Neutrophil (primary cell): ENCODE measurements at regions not wholly inside any gene's neighbourhood (a gene's known extent, or its start where the extent isn't known, plus 50 kb on each side); places are given as distances from the start of the nearest gene placed in this dataset.
"Not testable (repeated sequence)": the region's sequence is repeated elsewhere in the genome, so short reads cannot be mapped to it uniquely, and the experiment has no call there.

Source experiments
- H3K27ac ChIP-seq: fragments of 200-600 bp; sonication (generic); 2 replicates; pipeline ENCODE4 v1.5.1; 2016; ENCODE audit warnings: mild to moderate bottlenecking, moderate library complexity
- H3K27me3 ChIP-seq: fragments of 200-600 bp; sonication (generic); 2 replicates; pipeline ENCODE4 v1.6.0; 2016; ENCODE audit warnings: mild to moderate bottlenecking
- H3K36me3 ChIP-seq: fragments of 200-600 bp; sonication (generic); 2 replicates; pipeline ENCODE4 v1.5.1; 2017
- H3K4me1 ChIP-seq, 2 experiments: fragments of 200-600 bp in 1 of 2; sonication (generic) in 1 of 2; 1 replicate in 1 of 2; 2 replicates in 1 of 2; pipeline versions ENCODE4 v1.5.1 to v1.6.1; 2013 to 2016; ENCODE audit warnings: low read depth in 1 of 2, low read length in 1 of 2, mild to moderate bottlenecking in 1 of 2, moderate library complexity in 1 of 2; ENCODE audit not compliant: control insufficient read depth in 1 of 2, insufficient read depth in 1 of 2
- H3K4me3 ChIP-seq, 2 experiments: fragments of 200-600 bp in 1 of 2; sonication (generic) in 1 of 2; 1 replicate in 1 of 2; 2 replicates in 1 of 2; pipeline ENCODE4 v1.5.1; 2013 to 2016; ENCODE audit warnings: low read depth in 1 of 2, low read length in 1 of 2, mild to moderate bottlenecking in 1 of 2, moderate library complexity in 1 of 2
- H3K9me3 ChIP-seq: fragments of 200-600 bp; sonication (generic); 2 replicates; pipeline ENCODE4 v1.5.1; 2016
- TF ChIP-seq, protein P1 (sequence below): fragments of 200-600 bp; sonication (generic); IDR thresholded peaks from 2 replicates; pipeline ENCODE4 v1.5.1; 2016; ENCODE audit warnings: antibody characterized with exemption

DNA sequence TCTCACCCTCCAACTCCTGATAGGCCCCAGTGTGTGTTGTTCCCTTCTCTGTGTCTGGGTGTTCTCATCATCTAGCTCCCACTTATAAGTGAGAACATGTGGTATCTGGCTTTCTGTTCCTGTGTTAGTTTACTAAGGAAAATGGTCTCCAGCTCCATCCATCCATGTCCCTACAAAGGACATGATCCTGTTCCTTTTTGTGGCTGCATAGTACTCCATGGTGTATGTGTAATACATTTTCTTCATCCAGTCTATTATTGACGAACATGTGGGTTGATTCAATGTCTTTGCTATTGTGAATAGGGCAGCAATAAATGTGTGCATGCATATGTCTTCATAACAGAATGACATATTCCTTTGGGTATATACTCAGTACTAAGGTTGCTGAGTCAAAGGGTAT lies 1397.0 kb downstream of the UQCRFS1 start:
- H3K4me1 ChIP-seq, result no peaks in the 10 kb centered on the region
- H3K4me3 ChIP-seq, result no peak overlapping the region
- TF ChIP-seq, protein P1, sequence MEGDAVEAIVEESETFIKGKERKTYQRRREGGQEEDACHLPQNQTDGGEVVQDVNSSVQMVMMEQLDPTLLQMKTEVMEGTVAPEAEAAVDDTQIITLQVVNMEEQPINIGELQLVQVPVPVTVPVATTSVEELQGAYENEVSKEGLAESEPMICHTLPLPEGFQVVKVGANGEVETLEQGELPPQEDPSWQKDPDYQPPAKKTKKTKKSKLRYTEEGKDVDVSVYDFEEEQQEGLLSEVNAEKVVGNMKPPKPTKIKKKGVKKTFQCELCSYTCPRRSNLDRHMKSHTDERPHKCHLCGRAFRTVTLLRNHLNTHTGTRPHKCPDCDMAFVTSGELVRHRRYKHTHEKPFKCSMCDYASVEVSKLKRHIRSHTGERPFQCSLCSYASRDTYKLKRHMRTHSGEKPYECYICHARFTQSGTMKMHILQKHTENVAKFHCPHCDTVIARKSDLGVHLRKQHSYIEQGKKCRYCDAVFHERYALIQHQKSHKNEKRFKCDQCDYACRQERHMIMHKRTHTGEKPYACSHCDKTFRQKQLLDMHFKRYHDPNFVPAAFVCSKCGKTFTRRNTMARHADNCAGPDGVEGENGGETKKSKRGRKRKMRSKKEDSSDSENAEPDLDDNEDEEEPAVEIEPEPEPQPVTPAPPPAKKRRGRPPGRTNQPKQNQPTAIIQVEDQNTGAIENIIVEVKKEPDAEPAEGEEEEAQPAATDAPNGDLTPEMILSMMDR, result no peak
- no peaks in the 10 kb centered on the region for H3K27me3 ChIP-seq
- no peaks in the 10 kb centered on the region for H3K36me3 ChIP-seq
- no peak overlapping the region for H3K27ac ChIP-seq
- no peaks in the 10 kb centered on the region for H3K9me3 ChIP-seq

DNA sequence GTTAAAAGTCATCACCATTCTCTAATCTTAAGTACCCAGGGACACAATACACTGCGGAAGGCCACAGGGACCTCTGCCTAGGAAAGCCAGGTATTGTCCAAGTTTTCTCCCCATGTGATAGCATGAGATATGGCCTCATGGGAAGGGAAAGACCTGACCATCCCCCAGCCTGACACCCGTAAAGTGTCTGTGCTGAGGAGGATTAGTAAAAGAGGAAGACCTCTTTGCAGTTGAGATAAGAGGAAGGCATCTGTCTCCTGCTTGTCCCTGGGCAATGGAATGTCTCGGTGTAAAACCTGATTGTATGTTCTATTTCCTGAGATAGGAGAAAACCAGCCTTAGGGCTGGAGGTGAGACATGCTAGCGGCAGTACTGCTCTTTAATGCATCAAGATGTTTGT lies 1398.1 kb downstream of the UQCRFS1 start:
- not testable (repeated sequence) for H3K27ac ChIP-seq, H3K4me3 ChIP-seq, H3K9me3 ChIP-seq, H3K27me3 ChIP-seq, H3K36me3 ChIP-seq, H3K4me1 ChIP-seq

DNA sequence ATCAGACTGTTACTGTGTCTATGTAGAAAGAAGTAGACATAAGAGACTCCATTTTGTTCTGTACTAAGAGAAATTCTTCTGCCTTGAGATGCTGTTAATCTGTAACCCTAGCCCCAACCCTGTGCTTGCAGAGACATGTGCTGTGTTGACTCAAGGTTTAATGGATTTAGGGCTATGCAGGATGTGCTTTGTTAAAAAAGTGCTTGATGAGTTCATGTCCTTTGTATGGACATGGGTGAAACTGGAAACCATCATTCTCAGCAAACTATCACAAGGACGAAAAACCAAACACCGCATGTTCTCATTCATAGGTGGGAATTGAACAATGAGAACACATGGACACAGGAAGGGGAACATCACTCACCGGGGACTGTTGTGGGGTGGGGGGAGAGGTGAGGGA lies 1398.7 kb downstream of the UQCRFS1 start:
- H3K4me1 ChIP-seq, H3K27ac ChIP-seq: not testable (repeated sequence)

DNA sequence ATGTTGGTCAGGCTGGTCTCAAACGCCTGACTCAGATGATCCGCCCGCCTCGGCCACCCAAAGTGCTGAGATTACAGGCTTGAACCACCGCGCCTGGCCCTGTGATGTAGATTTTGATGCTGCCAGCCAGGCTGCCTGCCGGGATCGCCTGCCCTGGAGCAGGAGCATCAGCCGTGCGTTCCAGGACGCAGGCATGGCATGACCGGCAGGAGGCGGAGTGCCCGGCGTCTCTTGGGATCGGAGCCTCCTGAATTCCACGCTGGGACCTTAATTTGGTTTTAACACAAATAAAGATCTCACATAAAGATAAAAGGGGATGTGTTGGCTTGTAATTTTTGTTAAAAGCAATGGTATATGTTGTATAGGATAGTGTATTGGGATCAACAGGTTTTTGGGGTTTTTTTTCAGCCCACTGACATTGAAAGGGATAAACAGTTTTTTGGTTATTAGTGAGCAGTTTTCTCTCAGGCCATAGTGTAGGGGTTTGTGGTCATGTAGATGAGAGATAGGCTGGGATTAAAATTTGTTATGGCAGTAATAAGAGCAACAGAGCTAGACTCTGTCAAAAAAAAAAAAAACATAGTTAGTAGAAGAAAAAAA lies 1406.4 kb downstream of the UQCRFS1 start:
- Histone ChIP-seq H3K36me3 (no peaks in the 10 kb centered on the region), H3K4me1 (no peaks in the 10 kb centered on the region), H3K4me3 (no peak overlapping the region), H3K27me3 (no peaks in the 10 kb centered on the region), H3K9me3 (no peaks in the 10 kb centered on the region), H3K27ac (no peak overlapping the region)
- TF ChIP-seq, protein P1, result no peak

More for the DNA sequence above, 1398.7 kb downstream of the UQCRFS1 start:
- not testable (repeated sequence) for H3K27me3 ChIP-seq, H3K9me3 ChIP-seq, H3K4me3 ChIP-seq, H3K36me3 ChIP-seq

DNA sequence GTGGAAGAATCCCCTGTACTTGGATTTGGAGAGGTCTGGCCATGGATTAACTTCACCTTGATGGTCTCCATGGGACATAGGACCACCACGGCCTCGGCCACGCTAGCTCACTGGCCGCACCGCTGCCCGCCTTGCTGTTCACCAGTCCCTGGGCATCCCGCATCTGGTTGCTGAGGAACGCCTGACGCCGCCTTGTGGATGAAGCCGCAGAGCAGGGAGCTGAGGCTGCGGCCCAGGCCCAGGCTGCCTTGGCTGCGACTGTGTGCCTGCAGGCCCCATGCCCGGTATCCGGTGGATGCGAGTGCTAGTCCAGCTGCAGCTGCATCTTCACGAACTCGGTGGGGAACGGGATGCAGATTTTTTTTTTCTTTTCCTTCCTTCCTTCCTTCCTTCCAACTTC lies 1407.1 kb downstream of the UQCRFS1 start:
- TF ChIP-seq, protein P1, result no peak
- Histone ChIP-seq H3K9me3 (no peaks in the 10 kb centered on the region), H3K27ac (no peak overlapping the region), H3K4me3 (no peak overlapping the region), H3K36me3 (no peaks in the 10 kb centered on the region), H3K27me3 (no peaks in the 10 kb centered on the region), H3K4me1 (no peaks in the 10 kb centered on the region)

DNA sequence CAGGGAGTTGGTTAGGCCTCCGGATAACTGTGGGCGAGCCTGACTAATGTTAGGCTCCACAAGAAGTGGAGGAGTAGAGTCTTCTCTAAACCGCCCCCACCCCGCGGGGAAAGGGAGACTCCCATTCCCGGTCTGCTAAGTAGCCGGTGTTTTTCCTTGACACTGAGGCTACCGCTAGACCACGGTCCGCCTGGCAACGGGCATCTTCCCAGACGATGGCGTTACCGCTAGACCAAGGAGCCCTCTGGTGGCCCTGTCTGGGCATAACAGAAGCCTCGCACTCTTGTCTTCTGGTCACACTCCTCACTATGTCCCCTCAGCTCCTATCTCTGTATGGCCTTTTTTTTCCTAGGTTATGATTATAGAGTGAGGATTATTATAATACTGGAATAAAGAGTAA lies 1410.7 kb downstream of the UQCRFS1 start:
- not testable (repeated sequence) for H3K4me3 ChIP-seq, H3K27me3 ChIP-seq, H3K36me3 ChIP-seq, H3K4me1 ChIP-seq, H3K27ac ChIP-seq, H3K9me3 ChIP-seq

DNA sequence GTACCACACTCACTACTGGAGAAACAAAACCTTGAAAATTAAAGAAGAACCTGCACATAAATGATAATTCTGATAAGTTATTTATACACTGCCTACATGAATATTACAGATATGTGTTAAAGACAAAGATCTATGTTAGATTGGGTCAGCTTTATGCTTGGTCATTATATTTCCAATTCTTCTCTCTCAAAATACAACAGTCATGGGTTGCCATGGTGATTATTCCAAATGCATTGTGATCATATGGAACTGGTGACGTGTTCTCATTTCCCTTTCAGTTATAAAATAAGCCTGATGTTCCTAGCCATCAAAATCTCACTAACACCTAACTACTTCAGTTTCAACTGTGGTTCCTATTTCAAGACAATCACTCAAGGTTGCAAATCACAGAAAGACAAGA lies 1416.4 kb downstream of the UQCRFS1 start:
- Histone ChIP-seq H3K4me1 (peaks cover 24 to 36% of the 10 kb centered on the region in 2 experiments), H3K4me3 (no peak overlapping the region), H3K27me3 (no peaks in the 10 kb centered on the region), H3K36me3 (peaks cover 4% of the 10 kb centered on the region), H3K27ac (no peak overlapping the region), H3K9me3 (no peaks in the 10 kb centered on the region)
- TF ChIP-seq, protein P1, result no peak
